Spleen (tissue), 11 donors: ENCODE measurements at regions not wholly inside any gene's neighbourhood (a gene's known extent, or its start where the extent isn't known, plus 50 kb on each side); places are given as distances from the start of the nearest gene placed in this dataset.

ENCODE experiments used
- DNase-seq: peaks from one replicate; pipeline ENCODE4 v3.0.0-alpha.2; 2020
- H3K27ac ChIP-seq, 8 donors: fragments of 200-600 bp; sonication (generic) in 7 of 8; 1 replicate in 4 of 8; 2 replicates in 4 of 8; pipeline versions ENCODE4 v1.5.0 to v1.8.0; 2016 to 2021; ENCODE audit warnings: inconsistent platforms in 4 of 8, mild to moderate bottlenecking in 4 of 8, moderate library complexity in 1 of 8
- H3K27me3 ChIP-seq, 7 donors: fragments of 200-600 bp; sonication (generic) in 6 of 7; replicated peaks in 1 of 7; 1 replicate in 4 of 7; 2 replicates in 3 of 7; pipeline versions ENCODE4 v1.5.0 to v1.8.0; 2016 to 2021; ENCODE audit warnings: inconsistent platforms in 3 of 7, mild to moderate bottlenecking in 1 of 7
- H3K36me3 ChIP-seq, 6 donors: fragments of 200-600 bp; sonication (generic) in 5 of 6; 1 replicate in 4 of 6; 2 replicates in 2 of 6; pipeline versions ENCODE4 v1.5.0 to v1.8.0; 2016 to 2021; ENCODE audit warnings: inconsistent platforms in 2 of 6
- H3K4me1 ChIP-seq, 6 donors: fragments of 200-600 bp; sonication (generic) in 5 of 6; 1 replicate in 3 of 6; 2 replicates in 3 of 6; pipeline versions ENCODE4 v1.5.0 to v1.8.0; 2016 to 2021; ENCODE audit warnings: inconsistent platforms in 3 of 6
- H3K4me3 ChIP-seq, 8 donors: fragments of 200-600 bp; sonication (generic) in 7 of 8; 1 replicate in 4 of 8; 2 replicates in 4 of 8; pipeline versions ENCODE4 v1.5.0 to v1.8.0; 2016 to 2021; ENCODE audit warnings: inconsistent platforms in 4 of 8, mild to moderate bottlenecking in 4 of 8, moderate library complexity in 2 of 8
- H3K9me3 ChIP-seq, 8 donors: fragments of 200-600 bp; sonication (generic) in 7 of 8; 1 replicate in 4 of 8; 2 replicates in 4 of 8; pipeline versions ENCODE4 v1.5.0 to v1.8.0; 2016 to 2021; ENCODE audit warnings: inconsistent platforms in 4 of 8
- CTCF ChIP-seq, 11 experiments: fragments of 200-600 bp in 7 of 11; fragments of 450-650 bp in 4 of 11; sonication (generic) in 4 of 11; IDR thresholded peaks in 8 of 11; conservative IDR thresholded peaks in 3 of 11; 1 replicate in 7 of 11; 2 replicates in 4 of 11; pipeline versions ENCODE4 v1.4.0 to v1.8.0; 2016 to 2021; ENCODE audit warnings: antibody characterized with exemption in 11 of 11, inconsistent platforms in 4 of 11, mild to moderate bottlenecking in 1 of 11
- POLR2A ChIP-seq, 3 donors: fragments of 450-650 bp; IDR thresholded peaks; one replicate each; pipeline ENCODE4 v1.5.1; 2017; ENCODE audit warnings: antibody characterized with exemption in 3 of 3, mild to moderate bottlenecking in 1 of 3
- POLR2AphosphoS5 ChIP-seq, 3 donors: sonication (generic); formaldehyde crosslinking; IDR thresholded peaks; one replicate each; pipeline ENCODE4 v1.5.1; 2017; ENCODE audit warnings: antibody characterized with exemption in 3 of 3
- WGBS, 5 donors: extraction: QIAGEN DNeasy Blood & Tissue Kit in 3 of 5; methylation state at CpG; one replicate each; pipeline versions ENCODE4 v1.1.5 to v1.1.7; 2013 to 2018; 5-methylcytosine and 5-hydroxymethylcytosine counted together
- intact Hi-C: fragments of 100-400 bp; cut with DNase I; formaldehyde crosslinking; loops from one replicate; pipeline ENCODE4 v1.15.0; 2023; ENCODE audit warnings: low total_unique reads
- donor health status: healthy with polysubstance abuse.
- donor health status: DM: no; HTN: no; CAD: no; lungs with moderate emphysema.
- donor health status: DM: no; HTN: no; CAD: no.
- donor health status: Bipolar disorder and iron deficiency.
- donor health status: healthy.
- donor health status: DM: no; HTN: no; CAD: no.
- donor health status: DM: yes; HTN: yes; CAD: no.

- intact Hi-C loops = no loop called here
- Histone ChIP-seq H3K27me3 (no peaks in the 10 kb centered on the region), H3K9me3 (peaks cover 0 to 7% (median 0%) of the 10 kb centered on the region in 8 donors), H3K4me3 (no peak overlapping the region), H3K36me3 (no peaks in the 10 kb centered on the region), H3K4me1 (no peaks in the 10 kb centered on the region), H3K27ac (no peak overlapping the region)
- 73 to 85% (median 75%) methylated on average over 4 of the region's 4 CpGs for WGBS, 5 donors
- TF ChIP-seq CTCF (IDR thresholded peaks at IDR 0.05 in 8 of 11, conservative IDR thresholded peaks at IDR 0.05 in 3 of 11) = no peak
- no peak for TF ChIP-seq POLR2AphosphoS5 (IDR thresholded peaks at IDR 0.05)
- no peak for TF ChIP-seq POLR2A (IDR thresholded peaks at IDR 0.05)
- no peak for DNase-seq
Observed at GRCh38 chr7:9200626-9201025, 767.2 kb downstream of the NXPH1 start.

- intact Hi-C loops = no loop called here
- no peak for DNase-seq
- no peaks in the 10 kb centered on the region for H3K36me3 ChIP-seq
- TF ChIP-seq POLR2A (IDR thresholded peaks at IDR 0.05) = no peak
- TF ChIP-seq CTCF (IDR thresholded peaks at IDR 0.05 in 8 of 11, conservative IDR thresholded peaks at IDR 0.05 in 3 of 11) = no peak
- TF ChIP-seq POLR2AphosphoS5 (IDR thresholded peaks at IDR 0.05) = no peak
- no peaks in the 10 kb centered on the region for H3K4me1 ChIP-seq
- WGBS, 5 donors = 49 to 55% (median 53%) methylated on average over 2 of the region's 2 CpGs
- H3K27ac ChIP-seq = no peak overlapping the region
- H3K4me3 ChIP-seq = no peak overlapping the region
- H3K27me3 ChIP-seq = no peaks in the 10 kb centered on the region
- peaks cover 0 to 7% (median 0%) of the 10 kb centered on the region in 8 donors for H3K9me3 ChIP-seq
Observed at GRCh38 chr7:9201928-9202327, 768.5 kb downstream of the NXPH1 start.

- WGBS, 5 donors = 55 to 68% (median 59%) methylated on average over 1 of the region's 1 CpG
- TF ChIP-seq POLR2AphosphoS5 (IDR thresholded peaks at IDR 0.05) (no peak), POLR2A (IDR thresholded peaks at IDR 0.05) (no peak), CTCF (IDR thresholded peaks at IDR 0.05 in 8 of 11, conservative IDR thresholded peaks at IDR 0.05 in 3 of 11) (no peak)
Observed at GRCh38 chr7:9204571-9204970, 771.2 kb downstream of the NXPH1 start.

GRCh38 chr7:9210114-9210513 is 776.7 kb downstream of the NXPH1 start:
- intact Hi-C loops = no loop called here
- WGBS, 5 donors = 67 to 77% (median 71%) methylated on average over 3 of the region's 3 CpGs
- Histone ChIP-seq H3K27me3 (no peaks in the 10 kb centered on the region), H3K9me3 (peaks cover 0 to 7% (median 0%) of the 10 kb centered on the region in 8 donors), H3K4me1 (no peaks in the 10 kb centered on the region), H3K4me3 (no peak overlapping the region), H3K36me3 (no peaks in the 10 kb centered on the region), H3K27ac (no peak overlapping the region)
- TF ChIP-seq CTCF (IDR thresholded peaks at IDR 0.05 in 8 of 11, conservative IDR thresholded peaks at IDR 0.05 in 3 of 11) (no peak), POLR2A (IDR thresholded peaks at IDR 0.05) (no peak), POLR2AphosphoS5 (IDR thresholded peaks at IDR 0.05) (no peak)
- DNase-seq = no peak

More at GRCh38 chr7:9204571-9204970, 771.2 kb downstream of the NXPH1 start:
- Histone ChIP-seq H3K36me3 (no peaks in the 10 kb centered on the region), H3K9me3 (peaks cover 0 to 7% (median 0%) of the 10 kb centered on the region in 8 donors), H3K27me3 (no peaks in the 10 kb centered on the region), H3K27ac (no peak overlapping the region), H3K4me3 (no peak overlapping the region), H3K4me1 (no peaks in the 10 kb centered on the region)
- intact Hi-C loops = no loop called here
- DNase-seq = no peak
